ENCODE measurements at regions not wholly inside any gene's neighbourhood (a gene's known extent, or its start where the extent isn't known, plus 50 kb on each side); places are given as distances from the start of the nearest gene placed in this dataset.

DNA sequence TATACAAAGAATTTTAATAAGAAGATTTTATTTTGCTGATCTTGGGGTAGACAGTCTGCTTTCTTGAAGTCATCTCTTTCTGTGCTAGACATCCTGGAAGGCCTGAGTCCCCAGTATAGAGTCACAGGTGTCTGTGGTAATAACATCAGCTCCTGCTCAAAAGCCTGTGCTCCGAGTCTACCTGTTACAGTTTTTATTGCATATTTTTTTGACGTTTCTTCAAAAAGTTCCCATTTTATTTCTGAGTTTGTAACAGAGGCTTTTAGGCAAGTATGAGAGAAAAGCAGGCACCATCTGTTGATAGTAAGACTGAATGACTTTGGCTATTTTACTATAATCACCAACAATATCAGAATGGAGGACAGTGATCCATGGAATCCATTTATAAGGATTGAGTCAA lies 58.0 kb upstream of the WDR26 start:
- Mint-ChIP-seq H3K27ac (no peak overlapping the region; a peak in 1 of 7 replicates), H3K27me3 (ENCODE audit: low read depth) (no peaks in the 10 kb centered on the region), H3K36me3 (ENCODE audit: insufficient read depth in 1 of 3, low read depth in 3 of 3) (peaks cover 14 to 38% (median 36%) of the 10 kb centered on the region in 3 experiments), H3K9me3 (peaks cover 29 to 34% of the 10 kb centered on the region in 2 experiments), H3K4me1 (peaks cover 30 to 66% of the 10 kb centered on the region in 2 experiments), H3K4me3 (no peak overlapping the region)
- Histone ChIP-seq H3K4me1 (ENCODE audit: insufficient read depth, low read length) (peaks cover 3% of the 10 kb centered on the region; the same call in 1 of the 2 replicates), H2BK12ac (ENCODE audit: insufficient read length, low read depth, low read length) (no peak overlapping the region), H2AK5ac (ENCODE audit: insufficient read length, low read length) (no peak overlapping the region), H2AFZ (ENCODE audit: low read length) (no peak overlapping the region), H2BK20ac (ENCODE audit: low read depth, low read length, poor library complexity, severe bottlenecking) (no peak overlapping the region), H3K4ac (ENCODE audit: low read depth, low read length) (no peak overlapping the region), H2BK15ac (ENCODE audit: low read depth, low read length) (no peak overlapping the region), H4K5ac (ENCODE audit: insufficient read length, low read depth, low read length) (no peak overlapping the region), H3T11ph (ENCODE audit: low read length) (no peak overlapping the region), H2BK5ac (ENCODE audit: insufficient read length, low read length) (no peak overlapping the region), H4K91ac (ENCODE audit: insufficient read length, low read depth, low read length) (no peak overlapping the region), H3K79me1 (ENCODE audit: insufficient read depth, low read depth, low read length, poor library complexity, severe bottlenecking) (no peaks in the 10 kb centered on the region), H4K20me1 (ENCODE audit: control insufficient read depth, insufficient read depth, insufficient read length) (no peaks in the 10 kb centered on the region), H3K14ac (ENCODE audit: insufficient read depth, low read length) (no peak overlapping the region), H4K8ac (replicated peaks; ENCODE audit: insufficient read length, low read depth, low read length) (no peak overlapping the region), H3K18ac (ENCODE audit: insufficient read length, low read depth, low read length) (no peak overlapping the region), H3K79me2 (ENCODE audit: insufficient read depth, low read length) (no peaks in the 10 kb centered on the region), H3K9ac (ENCODE audit: extremely low read depth, insufficient read length, low read length) (no peak overlapping the region), H3K9me3 (ENCODE audit: control insufficient read depth, low read depth, low read length) (peaks cover 7% of the 10 kb centered on the region), H3K23ac (ENCODE audit: insufficient read length, low read depth, low read length) (no peak overlapping the region), H2BK120ac (ENCODE audit: low read depth, low read length, poor library complexity, severe bottlenecking) (no peak overlapping the region), H3K27me3 (ENCODE audit: insufficient read depth, low read length) (no peaks in the 10 kb centered on the region), H3K4me2 (ENCODE audit: insufficient read depth, insufficient read length, low read length) (no peak overlapping the region), H3K27ac (ENCODE audit: insufficient read length, low read depth, low read length) (no peak overlapping the region), H3K56ac (ENCODE audit: insufficient read length, low read depth, low read length) (no peak overlapping the region), H3K23me2 (ENCODE audit: insufficient read length, low read depth, low read length, poor library complexity, severe bottlenecking) (no peaks in the 10 kb centered on the region)
- TF ChIP-seq, protein P1, sequence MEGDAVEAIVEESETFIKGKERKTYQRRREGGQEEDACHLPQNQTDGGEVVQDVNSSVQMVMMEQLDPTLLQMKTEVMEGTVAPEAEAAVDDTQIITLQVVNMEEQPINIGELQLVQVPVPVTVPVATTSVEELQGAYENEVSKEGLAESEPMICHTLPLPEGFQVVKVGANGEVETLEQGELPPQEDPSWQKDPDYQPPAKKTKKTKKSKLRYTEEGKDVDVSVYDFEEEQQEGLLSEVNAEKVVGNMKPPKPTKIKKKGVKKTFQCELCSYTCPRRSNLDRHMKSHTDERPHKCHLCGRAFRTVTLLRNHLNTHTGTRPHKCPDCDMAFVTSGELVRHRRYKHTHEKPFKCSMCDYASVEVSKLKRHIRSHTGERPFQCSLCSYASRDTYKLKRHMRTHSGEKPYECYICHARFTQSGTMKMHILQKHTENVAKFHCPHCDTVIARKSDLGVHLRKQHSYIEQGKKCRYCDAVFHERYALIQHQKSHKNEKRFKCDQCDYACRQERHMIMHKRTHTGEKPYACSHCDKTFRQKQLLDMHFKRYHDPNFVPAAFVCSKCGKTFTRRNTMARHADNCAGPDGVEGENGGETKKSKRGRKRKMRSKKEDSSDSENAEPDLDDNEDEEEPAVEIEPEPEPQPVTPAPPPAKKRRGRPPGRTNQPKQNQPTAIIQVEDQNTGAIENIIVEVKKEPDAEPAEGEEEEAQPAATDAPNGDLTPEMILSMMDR (conservative IDR thresholded peaks at IDR 0.05) = no peak
- WGBS (ENCODE audit: extremely low coverage, insufficient read length, low lambda C conversion rate) = no CpG with 5 or more reads among the region's 2 CpGs
- no peak for DNase-seq

Measured in H9 (cell line).